HL-60 (cell line): ENCODE measurements at regions not wholly inside any gene's neighbourhood (a gene's known extent, or its start where the extent isn't known, plus 50 kb on each side); places are given as distances from the start of the nearest gene placed in this dataset.

Experiments used
- DNase-seq, 2 experiments: peaks; one replicate each; pipeline ENCODE4 v3.0.0-alpha.2; 2010 to 2020; ENCODE audit warnings: low read depth in 1 of 2, low spot score in 1 of 2
- H3K27ac ChIP-seq: fragments of 250-450 bp; sonication (Bioruptor Pico); replicated peaks from 2 replicates; pipeline ENCODE4 v1.5.1; 2020; ENCODE audit warnings: mild to moderate bottlenecking, moderate library complexity
- H3K27me3 ChIP-seq: fragments of 250-450 bp; sonication (Bioruptor Pico); 2 replicates; pipeline ENCODE4 v1.5.1; 2021; ENCODE audit warnings: mild to moderate bottlenecking, moderate library complexity; ENCODE audit not compliant: insufficient read depth, poor library complexity, severe bottlenecking
- H3K4me3 ChIP-seq: replicated peaks from 2 replicates; pipeline ENCODE4 v1.5.1; 2011; ENCODE audit warnings: mild to moderate bottlenecking, control low read depth, low read length; ENCODE audit not compliant: insufficient read depth
- GABPA ChIP-seq: IDR thresholded peaks from 2 replicates; pipeline ENCODE4 v1.6.1; 2012; ENCODE audit warnings: low read depth
- POLR2AphosphoS5 ChIP-seq: IDR thresholded peaks from 2 replicates; pipeline ENCODE4 v1.6.1; 2012; ENCODE audit warnings: low read depth
- SPI1 ChIP-seq: IDR thresholded peaks from 2 replicates; pipeline ENCODE4 v1.6.1; 2012; ENCODE audit warnings: low read depth, mild to moderate bottlenecking, borderline replicate concordance
- TF ChIP-seq, protein P1 (sequence below): IDR thresholded peaks from one replicate; pipeline ENCODE4 v1.5.1; 2011; ENCODE audit warnings: low read length, control low read depth, inconsistent platforms; ENCODE audit not compliant: insufficient read depth
- TF ChIP-seq, protein P2 (sequence below): IDR thresholded peaks from 2 replicates; pipeline ENCODE4 v1.6.1; 2012; ENCODE audit warnings: low read depth; ENCODE audit not compliant: insufficient replicate concordance

DNA sequence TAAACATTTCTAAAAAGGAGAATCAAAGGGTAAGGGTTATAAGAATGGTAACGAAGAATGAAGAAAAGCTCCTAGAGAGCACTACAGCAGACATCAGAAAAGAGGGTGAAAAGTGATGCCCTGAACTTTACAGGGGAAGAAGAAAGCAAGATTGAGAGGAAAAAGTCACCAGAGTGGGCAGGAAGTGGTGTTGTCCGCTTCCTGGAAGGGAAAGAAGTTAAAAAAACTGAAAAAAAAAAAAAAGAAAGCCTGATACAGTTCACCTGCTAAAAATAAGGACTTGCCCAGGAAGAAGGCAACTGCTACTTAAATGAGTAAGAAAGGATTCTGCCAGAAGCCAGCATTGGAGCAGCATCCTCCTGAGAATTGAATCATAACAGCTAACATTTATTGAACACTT, 330.1 kb upstream of the PHF14 start:
- no peak overlapping the region for H3K27ac ChIP-seq
- no peak for DNase-seq
- no peak overlapping the region for H3K4me3 ChIP-seq
- TF ChIP-seq, protein P1, sequence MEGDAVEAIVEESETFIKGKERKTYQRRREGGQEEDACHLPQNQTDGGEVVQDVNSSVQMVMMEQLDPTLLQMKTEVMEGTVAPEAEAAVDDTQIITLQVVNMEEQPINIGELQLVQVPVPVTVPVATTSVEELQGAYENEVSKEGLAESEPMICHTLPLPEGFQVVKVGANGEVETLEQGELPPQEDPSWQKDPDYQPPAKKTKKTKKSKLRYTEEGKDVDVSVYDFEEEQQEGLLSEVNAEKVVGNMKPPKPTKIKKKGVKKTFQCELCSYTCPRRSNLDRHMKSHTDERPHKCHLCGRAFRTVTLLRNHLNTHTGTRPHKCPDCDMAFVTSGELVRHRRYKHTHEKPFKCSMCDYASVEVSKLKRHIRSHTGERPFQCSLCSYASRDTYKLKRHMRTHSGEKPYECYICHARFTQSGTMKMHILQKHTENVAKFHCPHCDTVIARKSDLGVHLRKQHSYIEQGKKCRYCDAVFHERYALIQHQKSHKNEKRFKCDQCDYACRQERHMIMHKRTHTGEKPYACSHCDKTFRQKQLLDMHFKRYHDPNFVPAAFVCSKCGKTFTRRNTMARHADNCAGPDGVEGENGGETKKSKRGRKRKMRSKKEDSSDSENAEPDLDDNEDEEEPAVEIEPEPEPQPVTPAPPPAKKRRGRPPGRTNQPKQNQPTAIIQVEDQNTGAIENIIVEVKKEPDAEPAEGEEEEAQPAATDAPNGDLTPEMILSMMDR, result no peak
- TF ChIP-seq SPI1 (no peak), GABPA (no peak)
- TF ChIP-seq, protein P2, sequence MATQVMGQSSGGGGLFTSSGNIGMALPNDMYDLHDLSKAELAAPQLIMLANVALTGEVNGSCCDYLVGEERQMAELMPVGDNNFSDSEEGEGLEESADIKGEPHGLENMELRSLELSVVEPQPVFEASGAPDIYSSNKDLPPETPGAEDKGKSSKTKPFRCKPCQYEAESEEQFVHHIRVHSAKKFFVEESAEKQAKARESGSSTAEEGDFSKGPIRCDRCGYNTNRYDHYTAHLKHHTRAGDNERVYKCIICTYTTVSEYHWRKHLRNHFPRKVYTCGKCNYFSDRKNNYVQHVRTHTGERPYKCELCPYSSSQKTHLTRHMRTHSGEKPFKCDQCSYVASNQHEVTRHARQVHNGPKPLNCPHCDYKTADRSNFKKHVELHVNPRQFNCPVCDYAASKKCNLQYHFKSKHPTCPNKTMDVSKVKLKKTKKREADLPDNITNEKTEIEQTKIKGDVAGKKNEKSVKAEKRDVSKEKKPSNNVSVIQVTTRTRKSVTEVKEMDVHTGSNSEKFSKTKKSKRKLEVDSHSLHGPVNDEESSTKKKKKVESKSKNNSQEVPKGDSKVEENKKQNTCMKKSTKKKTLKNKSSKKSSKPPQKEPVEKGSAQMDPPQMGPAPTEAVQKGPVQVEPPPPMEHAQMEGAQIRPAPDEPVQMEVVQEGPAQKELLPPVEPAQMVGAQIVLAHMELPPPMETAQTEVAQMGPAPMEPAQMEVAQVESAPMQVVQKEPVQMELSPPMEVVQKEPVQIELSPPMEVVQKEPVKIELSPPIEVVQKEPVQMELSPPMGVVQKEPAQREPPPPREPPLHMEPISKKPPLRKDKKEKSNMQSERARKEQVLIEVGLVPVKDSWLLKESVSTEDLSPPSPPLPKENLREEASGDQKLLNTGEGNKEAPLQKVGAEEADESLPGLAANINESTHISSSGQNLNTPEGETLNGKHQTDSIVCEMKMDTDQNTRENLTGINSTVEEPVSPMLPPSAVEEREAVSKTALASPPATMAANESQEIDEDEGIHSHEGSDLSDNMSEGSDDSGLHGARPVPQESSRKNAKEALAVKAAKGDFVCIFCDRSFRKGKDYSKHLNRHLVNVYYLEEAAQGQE, result no peak
- H3K27me3 ChIP-seq, result no peaks in the 10 kb centered on the region

DNA sequence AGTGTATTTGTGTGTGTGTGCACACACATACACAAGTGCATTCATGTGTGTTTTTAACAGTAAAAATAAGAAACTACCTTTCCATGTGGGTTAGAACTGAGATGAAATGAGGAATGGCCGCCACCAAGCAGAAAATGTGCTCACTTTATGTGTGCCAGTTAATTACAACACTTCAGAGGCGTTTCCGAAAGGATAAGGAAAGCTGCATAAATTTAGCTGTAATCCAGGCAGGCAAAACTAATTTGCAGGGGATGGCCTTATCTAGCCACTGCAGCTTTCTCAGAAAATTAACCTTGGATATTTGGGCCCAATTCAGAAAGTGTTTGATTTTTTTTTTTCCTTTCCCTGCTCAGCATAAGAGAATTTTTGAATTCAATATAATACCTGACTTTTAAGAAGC, 328.8 kb upstream of the PHF14 start:
- Histone ChIP-seq H3K4me3 (no peak overlapping the region), H3K27ac (no peak overlapping the region), H3K27me3 (no peaks in the 10 kb centered on the region)
- no peak for TF ChIP-seq SPI1
- no peak for TF ChIP-seq POLR2AphosphoS5
- TF ChIP-seq, protein P2, result no peak
- TF ChIP-seq GABPA, result no peak
- TF ChIP-seq, protein P1, result no peak
- no peak for DNase-seq

DNA sequence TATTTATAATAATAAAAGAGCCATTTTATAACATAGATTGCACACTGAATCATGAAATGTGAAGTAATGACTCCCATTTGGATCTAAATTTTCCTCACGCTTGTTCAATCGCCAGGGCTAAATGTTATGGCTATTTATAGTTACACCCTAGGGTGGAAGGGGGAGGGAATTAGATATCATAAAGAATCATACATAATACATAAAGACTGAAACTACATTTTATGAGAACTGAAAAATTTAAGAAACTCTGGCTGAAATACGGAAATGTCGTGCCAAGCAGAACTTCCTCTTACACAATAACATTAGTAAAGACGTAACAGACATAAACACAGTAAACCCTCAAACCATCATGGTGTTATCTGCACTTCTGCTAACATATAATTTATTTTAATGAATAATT, 327.5 kb upstream of the PHF14 start:
- H3K4me3 ChIP-seq, result no peak overlapping the region
- no peaks in the 10 kb centered on the region for H3K27me3 ChIP-seq
- peak overlapping the region; percentile 86 for H3K27ac ChIP-seq
- no peak for TF ChIP-seq POLR2AphosphoS5
- TF ChIP-seq, protein P1, result no peak
- TF ChIP-seq, protein P2, result no peak
- peak; percentile 58; the same call in 1 of the 2 replicates for TF ChIP-seq GABPA
- peak; percentile 66 for TF ChIP-seq SPI1
- DNase-seq, result peak; percentile 35 to 42
